IMR-90 (cell line): ENCODE measurements at regions not wholly inside any gene's neighbourhood (a gene's known extent, or its start where the extent isn't known, plus 50 kb on each side); places are given as distances from the start of the nearest gene placed in this dataset.

ENCODE experiments used
- ATAC-seq: fragments of 200-7000 bp; cut with Tn5 transposase; 2 replicates; pipeline ENCODE4 v1.9.1; 2020; ENCODE audit warnings: low read depth, mild to moderate bottlenecking, moderate library complexity
- BruUV-seq: library from RNA; stranded (reverse); fragments of 400-500 nt; replicated peaks from 2 replicates; lab custom pipeline; 2021; lab: Mats Ljungman, UMichigan
- CTCF ChIA-PET: fragments of 300-600 bp; formaldehyde crosslinking; extraction: SDS; loops from one replicate; lab custom pipeline; 2021; ENCODE audit warnings: antibody characterized with exemption; lab: Yijun Ruan, JAX
- POLR2A ChIA-PET: fragments of 300-600 bp; sonication (Branson Sonifier 250); formaldehyde crosslinking; loops from one replicate; lab custom pipeline; 2022; ENCODE audit warnings: antibody characterized with exemption; ENCODE audit not compliant: unreplicated experiment; lab: Charles Lee
- DNase-seq: peaks from one replicate; pipeline ENCODE4 v3.0.0; 2013
- H2AFZ ChIP-seq: replicated peaks from 2 replicates; pipeline ENCODE3; 2013; ENCODE audit warnings: low read length, mild to moderate bottlenecking; ENCODE audit not compliant: poor library complexity
- H2AK5ac ChIP-seq: 2 replicates; pipeline ENCODE4 v1.6.1; 2013; ENCODE audit warnings: low read depth, low read length, inconsistent platforms
- H2AK9ac ChIP-seq: replicated peaks from 2 replicates; pipeline ENCODE3; 2013; ENCODE audit warnings: mild to moderate bottlenecking, low read depth, low read length, moderate library complexity; ENCODE audit not compliant: poor library complexity
- H2BK120ac ChIP-seq: 2 replicates; pipeline ENCODE4 v1.6.1; 2013; ENCODE audit warnings: low read depth, low read length, inconsistent platforms
- H2BK15ac ChIP-seq: 3 replicates; pipeline ENCODE4 v1.6.1; 2013; ENCODE audit warnings: low read depth, low read length, inconsistent platforms
- H2BK20ac ChIP-seq: 2 replicates; pipeline ENCODE4 v1.6.1; 2013; ENCODE audit warnings: low read depth, mild to moderate bottlenecking, inconsistent platforms, low read length, moderate library complexity
- H2BK5ac ChIP-seq: 2 replicates; pipeline ENCODE4 v1.6.1; 2013; ENCODE audit warnings: mild to moderate bottlenecking, low read depth, low read length, inconsistent platforms; ENCODE audit not compliant: poor library complexity, severe bottlenecking
- H3K14ac ChIP-seq: replicated peaks from 2 replicates; pipeline ENCODE4 v1.6.1; 2013; ENCODE audit warnings: low read depth, low read length, inconsistent platforms
- H3K18ac ChIP-seq: 2 replicates; pipeline ENCODE4 v1.6.1; 2013; ENCODE audit warnings: low read depth, low read length, control low read depth
- H3K23ac ChIP-seq: 2 replicates; pipeline ENCODE4 v1.6.1; 2013; ENCODE audit warnings: low read depth, low read length, inconsistent platforms
- H3K27ac ChIP-seq: 2 replicates; pipeline ENCODE4 v1.5.1; 2013; ENCODE audit warnings: mild to moderate bottlenecking, control low read depth, low read length; ENCODE audit not compliant: insufficient read depth
- H3K27me3 ChIP-seq: 2 replicates; pipeline ENCODE4 v1.6.1; 2013; ENCODE audit warnings: low read length; ENCODE audit not compliant: control insufficient read depth, insufficient read depth
- H3K36me3 ChIP-seq: 2 replicates; pipeline ENCODE4 v1.6.1; 2013; ENCODE audit warnings: low read length, mixed read lengths; ENCODE audit not compliant: control insufficient read depth, insufficient read depth
- H3K4ac ChIP-seq: 2 replicates; pipeline ENCODE4 v1.6.1; 2013; ENCODE audit warnings: low read depth, low read length, inconsistent platforms
- H3K4me1 ChIP-seq: 2 replicates; pipeline ENCODE4 v1.6.1; 2013; ENCODE audit warnings: low read length, mixed read lengths; ENCODE audit not compliant: control insufficient read depth, insufficient read depth
- H3K4me2 ChIP-seq: 2 replicates; pipeline ENCODE4 v1.6.1; 2013; ENCODE audit warnings: low read depth, mild to moderate bottlenecking, control low read depth, low read length, moderate library complexity
- H3K4me3 ChIP-seq: 2 replicates; pipeline ENCODE4 v1.5.1; 2013; ENCODE audit warnings: low read depth, mild to moderate bottlenecking, control low read depth, low read length, moderate library complexity; ENCODE audit not compliant: insufficient read depth
- H3K56ac ChIP-seq: 2 replicates; pipeline ENCODE4 v1.6.1; 2013; ENCODE audit warnings: low read length, inconsistent platforms; ENCODE audit not compliant: insufficient read depth; ENCODE audit errors: extremely low read depth
- H3K79me1 ChIP-seq, 2 experiments: 2 replicates each; pipeline ENCODE4 v1.6.1; 2013; ENCODE audit warnings: low read length in 2 of 2, inconsistent platforms in 1 of 2, low read depth in 1 of 2
- H3K9ac ChIP-seq: 2 replicates; pipeline ENCODE4 v1.6.1; 2013; ENCODE audit warnings: low read depth, low read length, control low read depth
- H3K9me1 ChIP-seq: 2 replicates; pipeline ENCODE4 v1.6.1; 2013; ENCODE audit warnings: low read length, inconsistent platforms; ENCODE audit not compliant: insufficient read depth
- H3K9me3 ChIP-seq: 2 replicates; pipeline ENCODE4 v1.6.1; 2013; ENCODE audit warnings: low read length; ENCODE audit not compliant: control insufficient read depth, insufficient read depth
- H4K20me1 ChIP-seq: 2 replicates; pipeline ENCODE4 v1.6.1; 2013; ENCODE audit warnings: low read length, inconsistent platforms; ENCODE audit not compliant: insufficient read depth
- H4K5ac ChIP-seq: 2 replicates; pipeline ENCODE4 v1.6.1; 2013; ENCODE audit warnings: mild to moderate bottlenecking, low read depth, low read length, control low read depth
- H4K8ac ChIP-seq, 2 experiments: 2 replicates each; pipeline ENCODE4 v1.6.1; 2013; ENCODE audit warnings: low read depth in 2 of 2, low read length in 2 of 2, control low read depth in 1 of 2, inconsistent platforms in 1 of 2
- H4K91ac ChIP-seq: 2 replicates; pipeline ENCODE4 v1.6.1; 2013; ENCODE audit warnings: low read depth, low read length, inconsistent platforms; ENCODE audit not compliant: insufficient read depth
- CHD1 ChIP-seq: IDR thresholded peaks from 2 replicates; pipeline ENCODE4 v1.6.1; 2012; ENCODE audit warnings: low read depth, low read length, improper control_type of control experiment
- WGBS, 2 experiments: methylation state at CpG; one replicate each; pipeline versions ENCODE4 v1.1.5 to v1.1.7; 2013; ENCODE audit warnings: missing lambda C conversion rate in 2 of 2; ENCODE audit not compliant: insufficient read length in 1 of 2; ENCODE audit errors: extremely low coverage in 2 of 2; 5-methylcytosine and 5-hydroxymethylcytosine counted together
- dilution Hi-C: fragments of 300-500 bp; cut with HindIII; formaldehyde crosslinking; loops from one replicate; pipeline ENCODE4 v1.14.3; 2018; ENCODE audit warnings: low sequenced_read_pairs; ENCODE audit not compliant: unreplicated experiment
- in situ Hi-C: fragments of 300-500 bp; cut with MboI; formaldehyde crosslinking; loops from 3 replicates; pipeline ENCODE4 v1.14.3; 2019; ENCODE audit warnings: low sequenced_read_pairs, inconsistent platforms, mixed read lengths
- intact Hi-C: fragments of 100-400 bp; cut with micrococcal nuclease; formaldehyde crosslinking; loops from 2 replicates; pipeline ENCODE4 v1.10.0; 2022

GRCh38 chr5:8691221-8691620 is 822.3 kb downstream of the MTRR start:
- intact Hi-C loops, result no loop called here
- Histone ChIP-seq H4K5ac (no peak overlapping the region), H2BK5ac (no peak overlapping the region), H3K4ac (no peak overlapping the region), H3K9me3 (no peaks in the 10 kb centered on the region), H2AK5ac (no peak overlapping the region), H3K36me3 (no peaks in the 10 kb centered on the region), H2BK15ac (no peak overlapping the region), H2AFZ (no peak overlapping the region), H3K9ac (no peak overlapping the region), H4K8ac (no peak overlapping the region), H2BK120ac (no peak overlapping the region), H3K14ac (no peak overlapping the region), H3K23ac (no peak overlapping the region), H3K27me3 (no peaks in the 10 kb centered on the region), H3K79me1 (no peaks in the 10 kb centered on the region), H2AK9ac (no peak overlapping the region), H3K4me3 (no peak overlapping the region), H3K18ac (no peak overlapping the region), H4K91ac (no peak overlapping the region), H3K56ac (no peak overlapping the region), H2BK20ac (no peak overlapping the region), H3K9me1 (no peaks in the 10 kb centered on the region), H3K4me1 (peaks cover 2% of the 10 kb centered on the region; the same call in 1 of the 2 replicates), H4K20me1 (no peaks in the 10 kb centered on the region), H3K27ac (no peak overlapping the region), H3K4me2 (no peak overlapping the region)
- dilution Hi-C loops, result no loop called here
- CTCF ChIA-PET, result no interaction called here
- ATAC-seq, result no peak
- no peak for DNase-seq
- in situ Hi-C loops, result no loop called here
- no TSS peak for BruUV-seq
- POLR2A ChIA-PET, result no interaction called here
- WGBS, 2 experiments, result no CpG with 5 or more reads among the region's 2 CpGs
- no peak for TF ChIP-seq CHD1
